C4-2B (cell line): ENCODE measurements at regions not wholly inside any gene's neighbourhood (a gene's known extent, or its start where the extent isn't known, plus 50 kb on each side); places are given as distances from the start of the nearest gene placed in this dataset.

Source experiments
- CTCF ChIP-seq: fragments of 450-650 bp; conservative IDR thresholded peaks from 2 replicates; pipeline ENCODE4 v1.5.1; 2017; ENCODE audit warnings: mild to moderate bottlenecking
- ZFX ChIP-seq: fragments of 450-650 bp; IDR thresholded peaks from 2 replicates; pipeline ENCODE4 v1.6.1; 2017

- TF ChIP-seq CTCF, result no peak
- no peak for TF ChIP-seq ZFX
Observed at GRCh38 chr2:147509821-147510220, 335.0 kb upstream of the ACVR2A start.
